ENCODE measurements at regions not wholly inside any gene's neighbourhood (a gene's known extent, or its start where the extent isn't known, plus 50 kb on each side); places are given as distances from the start of the nearest gene placed in this dataset.
A peak's percentile ranks its signal among the peaks of the same experiment; 100 is the strongest.

DNA sequence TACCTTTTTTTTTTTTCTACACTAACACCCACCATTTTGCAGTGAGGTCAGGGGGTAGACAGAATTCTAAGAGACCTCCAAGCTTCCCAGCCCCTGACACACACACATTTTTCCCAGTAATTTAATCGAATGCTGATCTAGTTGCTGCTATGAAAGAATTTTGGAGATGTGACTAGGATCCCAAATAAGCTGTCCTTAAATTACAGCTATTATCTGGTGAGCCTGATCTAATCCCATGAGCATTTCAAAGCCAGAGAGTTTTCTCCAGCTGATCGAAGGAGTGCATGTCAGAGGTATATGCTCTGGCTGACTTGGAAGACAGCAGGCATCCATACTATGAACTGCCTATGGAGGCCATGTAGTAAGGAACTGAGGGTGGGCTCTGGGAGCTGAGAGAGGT, 503.8 kb upstream of the MARCKS start:
- 76% methylated on average over 1 of the region's 2 CpGs for WGBS
- no peak for DNase-seq
- peaks cover 4% of the 10 kb centered on the region for H3K4me1 ChIP-seq (ENCODE audit: control insufficient read depth, insufficient read depth, low read depth, low read length)

DNA sequence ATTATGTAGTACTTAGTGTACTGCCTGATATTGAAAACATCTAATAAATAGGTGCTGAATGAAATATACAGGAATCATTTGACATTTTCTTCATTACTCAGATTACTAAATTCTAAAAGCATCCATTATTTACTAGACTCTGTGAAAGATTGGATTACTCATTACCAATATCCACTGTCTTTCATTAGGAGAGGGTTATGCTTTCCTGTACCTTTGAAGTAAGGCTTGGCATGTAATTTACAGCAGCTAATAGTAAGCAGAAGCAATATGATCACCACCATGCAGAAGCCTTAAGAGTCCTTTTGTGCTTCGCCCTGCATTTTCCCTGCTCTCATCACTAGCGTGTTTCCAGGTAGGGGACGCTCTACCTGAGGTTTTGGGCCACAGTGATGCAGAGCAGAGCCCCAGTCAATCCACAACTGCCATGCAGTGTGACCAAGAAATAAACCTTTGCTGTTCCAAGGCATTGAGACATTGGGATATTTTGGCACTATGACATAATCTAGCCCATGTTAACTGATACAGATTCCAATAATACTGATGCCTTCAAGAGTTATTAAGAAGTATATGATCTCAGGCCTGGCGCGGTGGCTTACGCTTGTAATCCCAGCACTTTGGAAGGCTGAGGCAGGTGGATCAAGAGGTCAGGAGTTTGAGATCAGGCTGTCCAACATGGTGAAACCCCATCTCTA, 502.8 kb upstream of the MARCKS start:
- Histone ChIP-seq H4K91ac (ENCODE audit: low read length) (no peak overlapping the region), H3K23ac (ENCODE audit: low read length in 2 of 2) (no peak overlapping the region), H3K4ac (ENCODE audit: low read depth in 1 of 2, low read length in 2 of 2) (no peak overlapping the region), H2BK5ac (ENCODE audit: low read depth, low read length, poor library complexity, severe bottlenecking) (no peak overlapping the region), H2BK12ac (ENCODE audit: low read length in 2 of 2) (no peak overlapping the region), H2AFZ (ENCODE audit: low read depth, low read length) (no peak overlapping the region), H2BK15ac (ENCODE audit: low read depth, poor library complexity, severe bottlenecking) (no peak overlapping the region), H3K27ac (ENCODE audit: low read length, poor library complexity, severe bottlenecking) (no peak overlapping the region), H3K4me3 (ENCODE audit: insufficient read depth in 1 of 2, low read depth in 1 of 2, low read length in 2 of 2) (no peak overlapping the region), H3K9me3 (ENCODE audit: control insufficient read depth, low read length) (no peaks in the 10 kb centered on the region), H2BK120ac (ENCODE audit: low read depth, low read length) (no peak overlapping the region), H3K79me1 (replicated peaks; ENCODE audit: low read length, poor library complexity, severe bottlenecking) (no peaks in the 10 kb centered on the region), H3K4me2 (ENCODE audit: low read length, poor library complexity, severe bottlenecking) (no peak overlapping the region), H3K9ac (ENCODE audit: low read length) (no peak overlapping the region), H3K4me1 (ENCODE audit: control insufficient read depth, insufficient read depth, low read depth, low read length) (peaks cover 4% of the 10 kb centered on the region), H3K36me3 (ENCODE audit: control insufficient read depth in 1 of 2, insufficient read depth in 2 of 2, low read depth in 1 of 2, low read length in 2 of 2) (no peaks in the 10 kb centered on the region), H2AK5ac (ENCODE audit: low read length, severe bottlenecking) (no peak overlapping the region), H3K27me3 (ENCODE audit: control insufficient read depth in 1 of 2, insufficient read depth in 1 of 2, low read length in 2 of 2) (no peaks in the 10 kb centered on the region), H3K18ac (ENCODE audit: low read depth in 1 of 2, low read length in 2 of 2) (no peak overlapping the region), H4K8ac (ENCODE audit: low read length) (no peak overlapping the region), H3K14ac (ENCODE audit: low read length in 2 of 2) (no peak overlapping the region)
- DNase-seq = no peak
- WGBS = 96% methylated on average over 5 of the region's 6 CpGs

More for the DNA sequence above, 503.8 kb upstream of the MARCKS start:
- Histone ChIP-seq H2BK15ac (ENCODE audit: low read depth, poor library complexity, severe bottlenecking) (no peak overlapping the region), H4K8ac (ENCODE audit: low read length) (no peak overlapping the region), H2BK12ac (ENCODE audit: low read length in 2 of 2) (peak overlapping the region; percentile 51 to 94), H4K91ac (ENCODE audit: low read length) (peak overlapping the region; percentile 34), H3K23ac (ENCODE audit: low read length in 2 of 2) (no peak overlapping the region), H3K36me3 (ENCODE audit: control insufficient read depth in 1 of 2, insufficient read depth in 2 of 2, low read depth in 1 of 2, low read length in 2 of 2) (no peaks in the 10 kb centered on the region), H3K27ac (ENCODE audit: low read length, poor library complexity, severe bottlenecking) (peak overlapping the region; percentile 73), H3K4me3 (ENCODE audit: insufficient read depth in 1 of 2, low read depth in 1 of 2, low read length in 2 of 2) (no peak overlapping the region), H3K9ac (ENCODE audit: low read length) (no peak overlapping the region), H3K79me1 (replicated peaks; ENCODE audit: low read length, poor library complexity, severe bottlenecking) (no peaks in the 10 kb centered on the region), H3K9me3 (ENCODE audit: control insufficient read depth, low read length) (no peaks in the 10 kb centered on the region), H2BK5ac (ENCODE audit: low read depth, low read length, poor library complexity, severe bottlenecking) (peak overlapping the region; percentile 5), H3K4me2 (ENCODE audit: low read length, poor library complexity, severe bottlenecking) (no peak overlapping the region), H2AK5ac (ENCODE audit: low read length, severe bottlenecking) (peak overlapping the region; percentile 66), H3K18ac (ENCODE audit: low read depth in 1 of 2, low read length in 2 of 2) (peak overlapping the region; percentile 13 to 34), H2BK120ac (ENCODE audit: low read depth, low read length) (no peak overlapping the region), H3K14ac (ENCODE audit: low read length in 2 of 2) (no peak overlapping the region), H3K27me3 (ENCODE audit: control insufficient read depth in 1 of 2, insufficient read depth in 1 of 2, low read length in 2 of 2) (no peaks in the 10 kb centered on the region), H2AFZ (ENCODE audit: low read depth, low read length) (no peak overlapping the region), H3K4ac (ENCODE audit: low read depth in 1 of 2, low read length in 2 of 2) (peak overlapping the region in 1 of 2 experiments; percentile 63)

DNA sequence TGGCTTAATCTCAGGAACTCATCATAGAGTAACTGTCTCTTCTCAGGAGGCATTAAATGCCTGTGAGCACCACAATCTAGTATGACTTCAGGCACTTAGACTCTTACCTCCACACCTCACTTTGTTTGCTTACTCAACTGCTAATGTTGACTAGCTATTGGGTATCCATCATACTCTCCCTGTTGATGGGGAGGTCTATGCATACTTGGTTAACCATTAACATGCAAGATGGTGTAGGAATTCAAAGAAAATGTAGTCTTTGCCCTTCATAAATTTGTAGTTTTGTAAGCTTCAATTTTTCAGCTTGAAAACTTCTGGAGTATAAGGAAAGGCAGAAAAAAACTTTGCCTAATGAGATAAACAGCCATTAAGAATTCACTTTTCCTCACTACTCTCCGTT, 501.0 kb upstream of the MARCKS start:
- WGBS = 91% methylated on average over 1 of the region's 1 CpG
- H2BK120ac ChIP-seq (ENCODE audit: low read depth, low read length) = no peak overlapping the region
- no peak overlapping the region for H3K23ac ChIP-seq (ENCODE audit: low read length in 2 of 2)
- no peaks in the 10 kb centered on the region for H3K9me3 ChIP-seq (ENCODE audit: control insufficient read depth, low read length)
- peak overlapping the region in 1 of 2 experiments; percentile 63 for H2BK12ac ChIP-seq (ENCODE audit: low read length in 2 of 2)
- no peak overlapping the region for H3K27ac ChIP-seq (ENCODE audit: low read length, poor library complexity, severe bottlenecking)
- H2BK15ac ChIP-seq (ENCODE audit: low read depth, poor library complexity, severe bottlenecking) = no peak overlapping the region
- no peak overlapping the region for H3K14ac ChIP-seq (ENCODE audit: low read length in 2 of 2)
- H3K4me3 ChIP-seq (ENCODE audit: insufficient read depth in 1 of 2, low read depth in 1 of 2, low read length in 2 of 2) = no peak overlapping the region
- no peak overlapping the region for H4K8ac ChIP-seq (ENCODE audit: low read length)
- H3K4me2 ChIP-seq (ENCODE audit: low read length, poor library complexity, severe bottlenecking) = no peak overlapping the region
- no peak for DNase-seq
- no peak overlapping the region for H2AK5ac ChIP-seq (ENCODE audit: low read length, severe bottlenecking)
- no peaks in the 10 kb centered on the region for H3K36me3 ChIP-seq (ENCODE audit: control insufficient read depth in 1 of 2, insufficient read depth in 2 of 2, low read depth in 1 of 2, low read length in 2 of 2)
- no peak overlapping the region for H2BK5ac ChIP-seq (ENCODE audit: low read depth, low read length, poor library complexity, severe bottlenecking)
- no peaks in the 10 kb centered on the region for H3K79me1 ChIP-seq (replicated peaks; ENCODE audit: low read length, poor library complexity, severe bottlenecking)
- H3K4ac ChIP-seq (ENCODE audit: low read depth in 1 of 2, low read length in 2 of 2) = no peak overlapping the region
- H3K4me1 ChIP-seq (ENCODE audit: control insufficient read depth, insufficient read depth, low read depth, low read length) = peaks cover 6% of the 10 kb centered on the region
- no peak overlapping the region for H2AFZ ChIP-seq (ENCODE audit: low read depth, low read length)
- H4K91ac ChIP-seq (ENCODE audit: low read length) = no peak overlapping the region
- H3K27me3 ChIP-seq (ENCODE audit: control insufficient read depth in 1 of 2, insufficient read depth in 1 of 2, low read length in 2 of 2) = no peaks in the 10 kb centered on the region
- H3K9ac ChIP-seq (ENCODE audit: low read length) = no peak overlapping the region
- H3K18ac ChIP-seq (ENCODE audit: low read depth in 1 of 2, low read length in 2 of 2) = no peak overlapping the region

DNA sequence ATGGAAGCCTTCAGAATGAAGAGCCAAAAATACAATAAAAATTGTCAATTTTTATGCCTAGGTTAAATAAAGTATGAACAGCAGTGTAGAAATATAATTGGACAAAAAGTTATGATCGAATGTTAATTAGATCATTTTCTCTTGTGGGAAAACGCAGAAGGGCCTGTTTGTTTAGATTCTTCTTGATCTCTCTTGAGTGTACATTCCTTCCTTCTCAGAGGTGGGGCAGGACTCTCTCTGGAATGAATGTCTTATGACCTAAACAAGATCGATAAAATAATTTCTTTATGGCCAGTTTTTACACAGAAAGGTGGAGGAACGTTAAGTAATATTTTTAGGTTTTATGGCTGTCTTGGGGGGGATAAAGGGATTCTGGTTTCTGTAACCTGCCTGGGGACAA, 500.1 kb upstream of the MARCKS start:
- H3K36me3 ChIP-seq (ENCODE audit: control insufficient read depth in 1 of 2, insufficient read depth in 2 of 2, low read depth in 1 of 2, low read length in 2 of 2) = no peaks in the 10 kb centered on the region
- H3K79me1 ChIP-seq (replicated peaks; ENCODE audit: low read length, poor library complexity, severe bottlenecking) = no peaks in the 10 kb centered on the region
- no peak overlapping the region for H2AK5ac ChIP-seq (ENCODE audit: low read length, severe bottlenecking)
- no peaks in the 10 kb centered on the region for H3K27me3 ChIP-seq (ENCODE audit: control insufficient read depth in 1 of 2, insufficient read depth in 1 of 2, low read length in 2 of 2)
- H2BK12ac ChIP-seq (ENCODE audit: low read length in 2 of 2) = no peak overlapping the region
- no peak overlapping the region for H3K18ac ChIP-seq (ENCODE audit: low read depth in 1 of 2, low read length in 2 of 2)
- no peak overlapping the region for H2BK15ac ChIP-seq (ENCODE audit: low read depth, poor library complexity, severe bottlenecking)
- H3K27ac ChIP-seq (ENCODE audit: low read length, poor library complexity, severe bottlenecking) = no peak overlapping the region
- no peak overlapping the region for H3K9ac ChIP-seq (ENCODE audit: low read length)
- H2AFZ ChIP-seq (ENCODE audit: low read depth, low read length) = no peak overlapping the region
- no peak overlapping the region for H3K14ac ChIP-seq (ENCODE audit: low read length in 2 of 2)
- H3K4me2 ChIP-seq (ENCODE audit: low read length, poor library complexity, severe bottlenecking) = no peak overlapping the region
- no peak overlapping the region for H3K23ac ChIP-seq (ENCODE audit: low read length in 2 of 2)
- no peak overlapping the region for H2BK5ac ChIP-seq (ENCODE audit: low read depth, low read length, poor library complexity, severe bottlenecking)
- no peak overlapping the region for H2BK120ac ChIP-seq (ENCODE audit: low read depth, low read length)
- 73% methylated on average over 4 of the region's 4 CpGs for WGBS
- no peak overlapping the region for H3K4me3 ChIP-seq (ENCODE audit: insufficient read depth in 1 of 2, low read depth in 1 of 2, low read length in 2 of 2)
- no peak overlapping the region for H3K4ac ChIP-seq (ENCODE audit: low read depth in 1 of 2, low read length in 2 of 2)
- H4K8ac ChIP-seq (ENCODE audit: low read length) = no peak overlapping the region
- peaks cover 8% of the 10 kb centered on the region for H3K4me1 ChIP-seq (ENCODE audit: control insufficient read depth, insufficient read depth, low read depth, low read length)
- DNase-seq = no peak
- H4K91ac ChIP-seq (ENCODE audit: low read length) = no peak overlapping the region
- H3K9me3 ChIP-seq (ENCODE audit: control insufficient read depth, low read length) = no peaks in the 10 kb centered on the region

Data from mesenchymal stem cell (in vitro differentiated cells and primary cell).